ENCODE measurements at regions not wholly inside any gene's neighbourhood (a gene's known extent, or its start where the extent isn't known, plus 50 kb on each side); places are given as distances from the start of the nearest gene placed in this dataset.

DNA sequence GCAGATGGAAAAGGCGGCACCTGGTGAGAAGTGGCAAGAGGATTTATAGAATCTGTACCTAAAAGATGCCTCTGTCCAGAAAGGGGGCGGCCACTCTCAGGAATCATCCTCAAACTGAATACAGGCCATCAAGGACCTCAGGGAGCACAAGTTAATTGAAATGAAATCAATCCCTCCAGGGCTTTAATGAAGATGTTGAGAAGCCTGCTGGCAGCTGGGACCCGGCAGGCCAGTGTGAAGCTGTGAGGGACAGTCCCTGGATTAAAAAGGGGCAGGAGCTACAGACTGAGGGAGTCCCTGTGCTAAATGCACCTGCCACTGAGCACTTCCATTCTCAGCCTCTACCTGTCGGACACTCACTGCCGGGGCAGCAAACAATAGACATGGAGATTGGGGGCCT lies 107.7 kb upstream of the GGTLC1 start:
- no peak overlapping the region for H3K4me3 ChIP-seq (ENCODE audit: low read length)
- ChIA-PET CTCF (no interaction called here), POLR2A (ENCODE audit: unreplicated experiment) (no interaction called here)
- H3K27me3 ChIP-seq (ENCODE audit: low read length): no peaks in the 10 kb centered on the region
- peak overlapping the region; percentile 41 for H3K27ac ChIP-seq (ENCODE audit: low read length)
- H3K4me2 ChIP-seq (ENCODE audit: low read length): no peak overlapping the region
- no peak for ATAC-seq
- no peak for DNase-seq
- peak overlapping the region; percentile 7; the same call in 1 of the 2 replicates for H2AFZ ChIP-seq (ENCODE audit: low read length)
- no peaks in the 10 kb centered on the region for H3F3A ChIP-seq (ENCODE audit: low read length, unreplicated experiment)
- no peaks in the 10 kb centered on the region for H4K20me1 ChIP-seq (ENCODE audit: low read length)
- no peaks in the 10 kb centered on the region for H3K36me3 ChIP-seq (ENCODE audit: low read depth, low read length)
- BruUV-seq (replicated peaks): no TSS peak
- peaks cover 54% of the 10 kb centered on the region for H3K4me1 ChIP-seq (ENCODE audit: insufficient read depth, low read length)
- no peaks in the 10 kb centered on the region for H3K9me3 ChIP-seq (ENCODE audit: low read length)
- H3K9ac ChIP-seq (ENCODE audit: low read length): no peak overlapping the region
- peaks cover 6% of the 10 kb centered on the region; the same call in 1 of the 2 replicates for H3K79me2 ChIP-seq (ENCODE audit: low read length)
- no peaks in the 10 kb centered on the region for H3K9me2 ChIP-seq (replicated peaks; ENCODE audit: low read length)
- intact Hi-C loops (cut with micrococcal nuclease): no loop called here
- TF ChIP-seq EZH2 (IDR thresholded peaks at IDR 0.05; ENCODE audit: low read length, unreplicated experiment): no peak
- TF ChIP-seq EZH2phosphoT487 (IDR thresholded peaks at IDR 0.05; ENCODE audit: borderline replicate concordance, low read length): no peak
- TF ChIP-seq, protein P1, sequence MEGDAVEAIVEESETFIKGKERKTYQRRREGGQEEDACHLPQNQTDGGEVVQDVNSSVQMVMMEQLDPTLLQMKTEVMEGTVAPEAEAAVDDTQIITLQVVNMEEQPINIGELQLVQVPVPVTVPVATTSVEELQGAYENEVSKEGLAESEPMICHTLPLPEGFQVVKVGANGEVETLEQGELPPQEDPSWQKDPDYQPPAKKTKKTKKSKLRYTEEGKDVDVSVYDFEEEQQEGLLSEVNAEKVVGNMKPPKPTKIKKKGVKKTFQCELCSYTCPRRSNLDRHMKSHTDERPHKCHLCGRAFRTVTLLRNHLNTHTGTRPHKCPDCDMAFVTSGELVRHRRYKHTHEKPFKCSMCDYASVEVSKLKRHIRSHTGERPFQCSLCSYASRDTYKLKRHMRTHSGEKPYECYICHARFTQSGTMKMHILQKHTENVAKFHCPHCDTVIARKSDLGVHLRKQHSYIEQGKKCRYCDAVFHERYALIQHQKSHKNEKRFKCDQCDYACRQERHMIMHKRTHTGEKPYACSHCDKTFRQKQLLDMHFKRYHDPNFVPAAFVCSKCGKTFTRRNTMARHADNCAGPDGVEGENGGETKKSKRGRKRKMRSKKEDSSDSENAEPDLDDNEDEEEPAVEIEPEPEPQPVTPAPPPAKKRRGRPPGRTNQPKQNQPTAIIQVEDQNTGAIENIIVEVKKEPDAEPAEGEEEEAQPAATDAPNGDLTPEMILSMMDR (conservative IDR thresholded peaks at IDR 0.05; ENCODE audit: low read depth, low read length): no peak

DNA sequence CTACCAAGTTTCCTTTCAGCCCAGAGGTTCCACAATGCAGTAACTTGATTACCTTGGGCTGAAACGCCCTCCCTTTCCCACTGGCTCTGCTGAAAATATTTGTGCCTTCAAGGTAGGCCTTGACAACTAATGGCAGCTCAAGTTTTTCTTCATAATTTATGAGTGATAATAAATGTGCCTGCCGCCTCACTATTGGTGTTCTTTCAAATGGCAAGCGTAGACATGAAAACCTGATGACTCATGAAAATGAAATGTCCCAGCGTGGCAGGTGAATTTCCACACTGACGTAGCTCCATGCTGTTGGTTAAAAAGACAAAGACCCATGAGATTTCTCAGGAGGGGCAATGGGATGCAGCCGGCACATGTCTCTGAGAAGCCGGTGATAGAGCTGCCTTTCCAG lies 107.2 kb upstream of the GGTLC1 start:
- no peaks in the 10 kb centered on the region for H4K20me1 ChIP-seq (ENCODE audit: low read length)
- no peak overlapping the region for H3K9ac ChIP-seq (ENCODE audit: low read length)
- H3K79me2 ChIP-seq (ENCODE audit: low read length): peaks cover 3% of the 10 kb centered on the region; the same call in 1 of the 2 replicates
- peak overlapping the region; percentile 7; the same call in 1 of the 2 replicates for H2AFZ ChIP-seq (ENCODE audit: low read length)
- intact Hi-C loops (cut with micrococcal nuclease): no loop called here
- POLR2A ChIA-PET (ENCODE audit: unreplicated experiment): no interaction called here
- TF ChIP-seq EZH2phosphoT487 (IDR thresholded peaks at IDR 0.05; ENCODE audit: borderline replicate concordance, low read length): no peak
- no peak for TF ChIP-seq EZH2 (IDR thresholded peaks at IDR 0.05; ENCODE audit: low read length, unreplicated experiment)
- TF ChIP-seq, protein P1 (conservative IDR thresholded peaks at IDR 0.05; ENCODE audit: low read depth, low read length): no peak
- H3K9me3 ChIP-seq (ENCODE audit: low read length): no peaks in the 10 kb centered on the region
- no peaks in the 10 kb centered on the region for H3F3A ChIP-seq (ENCODE audit: low read length, unreplicated experiment)
- H3K4me2 ChIP-seq (ENCODE audit: low read length): no peak overlapping the region
- peaks cover 49% of the 10 kb centered on the region for H3K4me1 ChIP-seq (ENCODE audit: insufficient read depth, low read length)
- no TSS peak for BruUV-seq (replicated peaks)
- no peaks in the 10 kb centered on the region for H3K36me3 ChIP-seq (ENCODE audit: low read depth, low read length)
- DNase-seq (peak; percentile 83), ATAC-seq (no peak)
- H3K27me3 ChIP-seq (ENCODE audit: low read length): no peaks in the 10 kb centered on the region
- CTCF ChIA-PET: no interaction called here
- no peak overlapping the region for H3K4me3 ChIP-seq (ENCODE audit: low read length)
- peak overlapping the region; percentile 41 for H3K27ac ChIP-seq (ENCODE audit: low read length)
- H3K9me2 ChIP-seq (replicated peaks; ENCODE audit: low read length): no peaks in the 10 kb centered on the region

DNA sequence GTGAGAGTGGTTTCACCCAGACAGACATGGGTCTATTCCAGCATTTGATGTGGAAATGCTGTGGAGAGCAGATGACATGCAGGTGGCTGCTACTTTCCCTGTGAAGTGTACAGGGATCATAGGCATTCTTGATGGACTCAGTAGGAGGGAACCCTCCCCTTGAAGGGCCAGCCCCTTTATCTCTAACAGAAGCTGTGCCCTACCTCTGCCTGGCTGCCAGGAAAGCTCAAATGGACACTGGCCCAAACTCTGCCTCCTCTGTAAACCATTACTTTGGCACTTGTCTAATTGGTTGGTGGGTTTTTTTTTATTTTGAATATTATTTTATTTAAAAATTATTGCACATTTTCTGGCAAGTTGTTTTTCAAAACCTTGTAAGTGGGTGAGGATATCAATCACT lies 106.7 kb upstream of the GGTLC1 start:
- H3K4me1 ChIP-seq (ENCODE audit: insufficient read depth, low read length): peaks cover 45% of the 10 kb centered on the region
- H3K4me2 ChIP-seq (ENCODE audit: low read length): no peak overlapping the region
- no peaks in the 10 kb centered on the region for H3K36me3 ChIP-seq (ENCODE audit: low read depth, low read length)
- ChIA-PET CTCF (no interaction called here), POLR2A (ENCODE audit: unreplicated experiment) (no interaction called here)
- intact Hi-C loops (cut with micrococcal nuclease): no loop called here
- TF ChIP-seq EZH2 (IDR thresholded peaks at IDR 0.05; ENCODE audit: low read length, unreplicated experiment): no peak
- TF ChIP-seq, protein P1 (conservative IDR thresholded peaks at IDR 0.05; ENCODE audit: low read depth, low read length): no peak
- TF ChIP-seq EZH2phosphoT487 (IDR thresholded peaks at IDR 0.05; ENCODE audit: borderline replicate concordance, low read length): no peak
- no peak for DNase-seq
- peaks cover 3% of the 10 kb centered on the region; the same call in 1 of the 2 replicates for H3K79me2 ChIP-seq (ENCODE audit: low read length)
- no peak overlapping the region for H3K4me3 ChIP-seq (ENCODE audit: low read length)
- H4K20me1 ChIP-seq (ENCODE audit: low read length): no peaks in the 10 kb centered on the region
- H2AFZ ChIP-seq (ENCODE audit: low read length): no peak overlapping the region
- H3F3A ChIP-seq (ENCODE audit: low read length, unreplicated experiment): no peaks in the 10 kb centered on the region
- no peaks in the 10 kb centered on the region for H3K27me3 ChIP-seq (ENCODE audit: low read length)
- no TSS peak for BruUV-seq (replicated peaks)
- H3K9ac ChIP-seq (ENCODE audit: low read length): no peak overlapping the region
- no peak overlapping the region for H3K27ac ChIP-seq (ENCODE audit: low read length)
- H3K9me3 ChIP-seq (ENCODE audit: low read length): no peaks in the 10 kb centered on the region
- no peak for ATAC-seq
- no peaks in the 10 kb centered on the region for H3K9me2 ChIP-seq (replicated peaks; ENCODE audit: low read length)
